Common myeloid progenitor, CD34-positive (primary cell): ENCODE measurements at regions not wholly inside any gene's neighbourhood (a gene's known extent, or its start where the extent isn't known, plus 50 kb on each side); places are given as distances from the start of the nearest gene placed in this dataset.
A peak's percentile ranks its signal among the peaks of the same experiment; 100 is the strongest.

Experiments
- CTCF ChIA-PET: fragments of 350-600 bp; sonication (Branson Sonifier 250); formaldehyde crosslinking; loops from one replicate; lab custom pipeline; 2021; ENCODE audit warnings: antibody characterized with exemption; lab: Charles Lee
- POLR2A ChIA-PET: fragments of 350-600 bp; sonication (Branson Sonifier 250); formaldehyde crosslinking; loops from one replicate; lab custom pipeline; 2021; ENCODE audit warnings: antibody characterized with exemption; lab: Charles Lee
- DNase-seq, 3 donors: peaks; one replicate each; pipeline versions ENCODE4 v3.0.0 to v3.0.0-alpha.2; 2013
- H3K27ac ChIP-seq, 2 experiments: 1 replicate in 1 of 2; 2 replicates in 1 of 2; pipeline ENCODE4 v1.7.0; 2013; ENCODE audit warnings: inconsistent platforms in 2 of 2, low read length in 2 of 2, mild to moderate bottlenecking in 2 of 2, low read depth in 1 of 2, moderate library complexity in 1 of 2; ENCODE audit not compliant: severe bottlenecking in 2 of 2, insufficient read depth in 1 of 2, poor library complexity in 1 of 2
- H3K27me3 ChIP-seq, 5 experiments: replicated peaks in 2 of 5; 1 replicate in 3 of 5; 2 replicates in 2 of 5; pipeline versions ENCODE4 v1.6.1 to v1.7.0; 2013; ENCODE audit warnings: low read length in 4 of 5, mild to moderate bottlenecking in 2 of 5, moderate library complexity in 2 of 5, inconsistent platforms in 1 of 5; ENCODE audit not compliant: insufficient read depth in 5 of 5, control insufficient read depth in 4 of 5
- H3K36me3 ChIP-seq, 4 experiments: 1 replicate in 2 of 4; 2 replicates in 2 of 4; pipeline versions ENCODE4 v1.6.1 to v1.7.0; 2013; ENCODE audit warnings: low read length in 3 of 4, control low read depth in 1 of 4, mild to moderate bottlenecking in 1 of 4; ENCODE audit not compliant: control insufficient read depth in 4 of 4, insufficient read depth in 4 of 4
- H3K4me1 ChIP-seq, 4 experiments: 1 replicate in 3 of 4; 2 replicates in 1 of 4; pipeline versions ENCODE4 v1.6.1 to v1.7.1; 2013; ENCODE audit warnings: low read length in 3 of 4, mild to moderate bottlenecking in 3 of 4, control low read depth in 1 of 4, inconsistent platforms in 1 of 4, moderate library complexity in 1 of 4; ENCODE audit not compliant: control insufficient read depth in 4 of 4, insufficient read depth in 4 of 4; ENCODE audit errors: control extremely low read depth in 1 of 4
- H3K4me3 ChIP-seq, 7 experiments: 1 replicate in 4 of 7; 2 replicates in 3 of 7; pipeline versions ENCODE4 v1.5.1 to v1.7.0; 2013; ENCODE audit warnings: mild to moderate bottlenecking in 7 of 7, low read length in 6 of 7, moderate library complexity in 6 of 7, inconsistent platforms in 2 of 7, low read depth in 2 of 7, control low read depth in 1 of 7; ENCODE audit not compliant: insufficient read depth in 4 of 7, control insufficient read depth in 1 of 7; ENCODE audit errors: extremely low read depth in 1 of 7
- H3K9me3 ChIP-seq, 5 experiments: 1 replicate in 4 of 5; 2 replicates in 1 of 5; pipeline versions ENCODE4 v1.6.1 to v1.7.1; 2013; ENCODE audit warnings: low read length in 4 of 5, mild to moderate bottlenecking in 2 of 5, inconsistent platforms in 1 of 5, low read depth in 1 of 5, moderate library complexity in 1 of 5; ENCODE audit not compliant: control insufficient read depth in 4 of 5, insufficient read depth in 2 of 5; ENCODE audit errors: control extremely low read depth in 1 of 5
- WGBS: methylation state at CpG from one replicate; pipeline ENCODE4 v1.1.5; 2013; ENCODE audit not compliant: insufficient coverage; 5-methylcytosine and 5-hydroxymethylcytosine counted together

- Histone ChIP-seq H3K27ac (no peak overlapping the region), H3K9me3 (no peaks in the 10 kb centered on the region), H3K36me3 (no peaks in the 10 kb centered on the region), H3K4me1 (no peaks in the 10 kb centered on the region), H3K27me3 (no peaks in the 10 kb centered on the region), H3K4me3 (no peak overlapping the region)
- DNase-seq: peak in 2 of 3 donors; percentile 18 to 29
- 51% methylated on average over 2 of the region's 3 CpGs for WGBS
- POLR2A ChIA-PET: no interaction called here
- CTCF ChIA-PET: interaction anchor here (1.3 kb wide), 1 partner anchor 10 kb away, joined by 3 read pairs; no protein-coding TSS in a partner anchor
Observed at GRCh38 chr21:35298757-35299156, 249.7 kb upstream of the RUNX1 start.

- ChIA-PET CTCF (interaction anchor here (1.3 kb wide), 1 partner anchor 11 kb away, joined by 3 read pairs; no protein-coding TSS in a partner anchor), POLR2A (no interaction called here)
- no peaks in the 10 kb centered on the region for H3K27me3 ChIP-seq
- H3K4me3 ChIP-seq: no peak overlapping the region
- no peaks in the 10 kb centered on the region for H3K4me1 ChIP-seq
- H3K27ac ChIP-seq: no peak overlapping the region
- H3K36me3 ChIP-seq: no peaks in the 10 kb centered on the region
- DNase-seq: peak in 2 of 3 donors; percentile 3 to 15
- no peaks in the 10 kb centered on the region for H3K9me3 ChIP-seq
- 92% methylated on average over 3 of the region's 4 CpGs for WGBS
Observed at GRCh38 chr21:35297665-35298064, 248.6 kb upstream of the RUNX1 start.

- whole genome bisulfite sequencing: 99% methylated on average over 14 of the region's 16 CpGs
- H3K27me3 ChIP-seq: no peaks in the 10 kb centered on the region
- no peaks in the 10 kb centered on the region for H3K4me1 ChIP-seq
- DNase-seq: no peak
- no peak overlapping the region for H3K27ac ChIP-seq
- no peaks in the 10 kb centered on the region for H3K9me3 ChIP-seq
- no peaks in the 10 kb centered on the region for H3K36me3 ChIP-seq
- ChIA-PET POLR2A (no interaction called here), CTCF (interaction anchor here (1.3 kb wide), 1 partner anchor 214 kb away, joined by 3 read pairs; no protein-coding TSS in a partner anchor)
- no peak overlapping the region for H3K4me3 ChIP-seq
Observed at GRCh38 chr21:35294231-35294898, 245.3 kb upstream of the RUNX1 start.

DNA sequence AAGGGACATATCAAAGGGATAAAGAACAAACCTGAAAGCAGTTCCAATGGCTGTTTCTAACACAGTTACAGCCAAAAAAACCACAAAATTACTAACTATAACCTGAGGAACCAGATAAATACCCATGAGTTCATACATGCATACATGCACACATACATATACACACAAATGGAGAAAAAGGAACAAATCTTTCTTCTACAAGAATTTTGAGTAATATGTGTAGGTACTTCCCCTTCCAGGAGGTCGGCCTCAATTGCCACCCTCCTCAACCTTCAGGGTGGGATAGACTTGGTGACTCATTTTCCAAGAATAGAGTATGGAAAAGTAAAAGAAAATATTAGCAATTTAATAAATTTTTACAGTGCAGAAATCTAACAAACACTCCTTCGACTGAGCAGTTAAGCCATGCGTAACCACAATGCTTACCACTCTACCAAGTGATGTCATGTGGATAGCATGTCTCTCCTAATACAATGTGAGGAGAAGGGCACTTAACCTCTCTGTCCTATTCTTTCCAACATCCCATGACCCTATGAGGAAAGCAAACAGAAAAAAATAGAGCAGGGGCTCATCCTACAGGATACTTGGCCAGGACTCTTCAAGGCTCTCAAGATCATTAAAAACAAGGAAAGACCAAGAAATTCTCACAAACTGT, 243.0 kb upstream of the RUNX1 start:
- Histone ChIP-seq H3K4me1 (no peaks in the 10 kb centered on the region), H3K4me3 (no peak overlapping the region), H3K27ac (no peak overlapping the region), H3K36me3 (no peaks in the 10 kb centered on the region), H3K9me3 (peaks cover 1 to 6% (median 3%) of the 10 kb centered on the region in 5 experiments), H3K27me3 (no peaks in the 10 kb centered on the region)
- CTCF ChIA-PET: no interaction called here
- no peak for DNase-seq
- WGBS: 100% methylated on average over 2 of the region's 3 CpGs
- POLR2A ChIA-PET: no interaction called here

DNA sequence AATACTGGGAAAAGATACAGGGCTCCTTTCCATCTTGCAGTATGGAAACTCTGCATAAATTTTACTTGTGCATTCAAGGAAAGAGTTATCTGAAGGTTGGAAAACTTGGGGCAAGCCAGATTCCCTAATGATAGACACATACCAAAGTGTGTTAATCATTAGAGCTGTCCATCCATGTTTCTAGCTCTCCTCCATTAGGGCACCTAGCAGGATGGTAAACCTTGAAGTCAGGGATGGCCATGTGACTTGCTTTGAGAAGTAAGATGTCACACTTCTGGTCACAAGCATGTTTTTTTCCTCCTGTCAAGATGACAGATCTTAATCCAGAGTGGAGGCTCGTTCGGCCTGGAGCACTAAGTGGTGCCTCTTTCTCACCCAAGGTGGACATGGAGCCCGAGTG, 241.9 kb upstream of the RUNX1 start:
- Histone ChIP-seq H3K4me3 (no peak overlapping the region), H3K4me1 (no peaks in the 10 kb centered on the region), H3K9me3 (peaks cover 1 to 7% (median 5%) of the 10 kb centered on the region in 5 experiments), H3K27me3 (no peaks in the 10 kb centered on the region), H3K27ac (no peak overlapping the region), H3K36me3 (no peaks in the 10 kb centered on the region)
- DNase-seq: no peak
- CTCF ChIA-PET: interaction anchor here (0.6 to 1.0 kb wide), 3 partner anchors 11 to 545 kb away, joined by 3 read pairs; no protein-coding TSS in a partner anchor
- POLR2A ChIA-PET: no interaction called here
- no CpG with 5 or more reads among the region's 3 CpGs for whole genome bisulfite sequencing

- Histone ChIP-seq H3K9me3 (peaks cover 1 to 7% (median 5%) of the 10 kb centered on the region in 5 experiments), H3K27ac (no peak overlapping the region), H3K4me3 (no peak overlapping the region), H3K27me3 (no peaks in the 10 kb centered on the region), H3K36me3 (no peaks in the 10 kb centered on the region), H3K4me1 (no peaks in the 10 kb centered on the region)
- no CpG with 5 or more reads among the region's 2 CpGs for WGBS
- DNase-seq: no peak
- CTCF ChIA-PET: interaction anchor here (1.0 kb wide), 1 partner anchor 9 kb away, joined by 3 read pairs; no protein-coding TSS in a partner anchor
- POLR2A ChIA-PET: interaction anchor here (0.6 kb wide), 1 partner anchor 827 kb away, joined by 3 read pairs; no protein-coding TSS in a partner anchor
Observed at GRCh38 chr21:35288238-35288637, 239.1 kb upstream of the RUNX1 start.

- DNase-seq: no peak
- ChIA-PET POLR2A (no interaction called here), CTCF (no interaction called here)
- Histone ChIP-seq H3K9me3 (peaks cover 1 to 7% (median 5%) of the 10 kb centered on the region in 5 experiments), H3K4me3 (no peak overlapping the region), H3K27me3 (no peaks in the 10 kb centered on the region), H3K4me1 (no peaks in the 10 kb centered on the region), H3K27ac (no peak overlapping the region), H3K36me3 (no peaks in the 10 kb centered on the region)
- WGBS: 87% methylated on average over 6 of the region's 6 CpGs
Observed at GRCh38 chr21:35284199-35284598, 235.1 kb upstream of the RUNX1 start.
